ENCODE measurements at regions not wholly inside any gene's neighbourhood (a gene's known extent, or its start where the extent isn't known, plus 50 kb on each side); places are given as distances from the start of the nearest gene placed in this dataset.

DNA sequence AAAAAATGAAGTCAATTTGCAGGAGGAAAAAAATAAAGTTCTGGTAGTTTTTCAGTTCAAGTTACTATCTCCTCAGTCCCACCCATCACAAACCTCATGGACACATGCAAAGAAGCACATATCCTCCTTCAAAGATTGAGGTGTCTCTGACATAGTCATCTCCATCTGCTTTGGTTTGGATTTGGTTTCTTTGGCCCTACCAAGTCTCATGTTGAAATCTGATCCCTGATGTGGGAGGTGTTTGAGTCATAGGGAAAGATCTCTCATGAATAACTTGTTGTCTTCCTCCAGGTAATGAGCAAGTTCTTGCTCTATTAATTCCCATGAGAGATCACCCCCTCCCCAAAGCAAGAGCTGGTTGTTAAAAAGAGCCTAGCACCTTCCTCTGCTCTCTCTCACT is 446.8 kb downstream of the IGSF11 start:
- Histone ChIP-seq H2AK5ac (ENCODE audit: low read depth, low read length) (no peak overlapping the region), H2AFZ (ENCODE audit: low read length) (no peak overlapping the region), H3K14ac (ENCODE audit: low read length) (no peak overlapping the region), H3K27ac (replicated peaks; ENCODE audit: low read length) (no peak overlapping the region), H3K4me3 (ENCODE audit: low read length in 2 of 2) (no peak overlapping the region), H3K36me3 (replicated peaks in 1 of 2; ENCODE audit: control insufficient read depth in 2 of 2, insufficient read depth in 2 of 2, low read length in 2 of 2) (no peaks in the 10 kb centered on the region), H3K79me1 (ENCODE audit: low read depth, low read length) (no peaks in the 10 kb centered on the region), H4K8ac (ENCODE audit: low read depth, low read length) (no peak overlapping the region), H3K27me3 (ENCODE audit: control insufficient read depth in 3 of 3, insufficient read depth in 3 of 3, low read depth in 1 of 3, low read length in 3 of 3) (no peaks in the 10 kb centered on the region), H2BK120ac (ENCODE audit: low read depth, low read length) (no peak overlapping the region), H3K4ac (ENCODE audit: low read length) (no peak overlapping the region), H3K18ac (ENCODE audit: low read length) (no peak overlapping the region), H2BK5ac (ENCODE audit: low read length) (no peak overlapping the region), H2BK15ac (ENCODE audit: low read length) (no peak overlapping the region), H3K9me3 (replicated peaks in 1 of 2; ENCODE audit: control insufficient read depth in 2 of 2, insufficient read depth in 1 of 2, low read depth in 1 of 2, low read length in 2 of 2) (no peaks in the 10 kb centered on the region), H3K4me2 (ENCODE audit: insufficient read depth, low read length, poor library complexity, severe bottlenecking) (no peak overlapping the region), H2BK12ac (ENCODE audit: low read length) (no peak overlapping the region), H3K23ac (ENCODE audit: low read depth, low read length, poor library complexity) (no peak overlapping the region), H4K91ac (ENCODE audit: low read depth, low read length, poor library complexity) (no peak overlapping the region), H3K9ac (ENCODE audit: low read depth, low read length, poor library complexity) (no peak overlapping the region), H3K4me1 (ENCODE audit: control insufficient read depth in 2 of 2, insufficient read depth in 1 of 2, low read depth in 1 of 2, low read length in 2 of 2) (no peaks in the 10 kb centered on the region)
- DNase-seq (ENCODE audit: low spot score), result no peak

DNA sequence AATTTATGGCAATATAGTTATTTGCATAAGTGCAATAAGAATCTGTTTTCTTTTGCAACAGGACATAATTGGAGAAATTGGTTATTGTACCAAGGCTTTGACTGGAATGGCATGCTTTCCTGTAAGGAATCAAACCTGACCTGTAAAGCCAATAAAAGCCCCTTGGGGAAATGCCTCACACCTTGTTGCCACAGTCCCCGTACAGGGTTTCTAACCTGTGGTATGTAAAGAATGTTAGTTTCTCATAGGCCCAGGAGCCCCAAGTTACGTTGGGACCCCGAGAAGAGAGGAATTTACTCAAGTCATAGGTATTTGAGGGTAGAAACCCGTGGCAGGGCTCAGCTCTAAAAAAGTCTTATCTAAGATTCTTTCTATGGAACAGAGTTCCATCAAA is 441.4 kb downstream of the IGSF11 start:
- Histone ChIP-seq H4K91ac (ENCODE audit: low read depth, low read length, poor library complexity) (no peak overlapping the region), H3K18ac (ENCODE audit: low read length) (no peak overlapping the region), H3K79me1 (ENCODE audit: low read depth, low read length) (no peaks in the 10 kb centered on the region), H3K27me3 (ENCODE audit: control insufficient read depth in 3 of 3, insufficient read depth in 3 of 3, low read depth in 1 of 3, low read length in 3 of 3) (no peaks in the 10 kb centered on the region), H3K4me1 (ENCODE audit: control insufficient read depth in 2 of 2, insufficient read depth in 1 of 2, low read depth in 1 of 2, low read length in 2 of 2) (no peaks in the 10 kb centered on the region), H2BK120ac (ENCODE audit: low read depth, low read length) (no peak overlapping the region), H2AK5ac (ENCODE audit: low read depth, low read length) (no peak overlapping the region), H3K36me3 (replicated peaks in 1 of 2; ENCODE audit: control insufficient read depth in 2 of 2, insufficient read depth in 2 of 2, low read length in 2 of 2) (no peaks in the 10 kb centered on the region), H3K9me3 (replicated peaks in 1 of 2; ENCODE audit: control insufficient read depth in 2 of 2, insufficient read depth in 1 of 2, low read depth in 1 of 2, low read length in 2 of 2) (peaks cover 0 to 1% of the 10 kb centered on the region in 2 donors), H3K4me2 (ENCODE audit: insufficient read depth, low read length, poor library complexity, severe bottlenecking) (no peak overlapping the region), H3K14ac (ENCODE audit: low read length) (no peak overlapping the region), H3K4ac (ENCODE audit: low read length) (no peak overlapping the region), H4K8ac (ENCODE audit: low read depth, low read length) (no peak overlapping the region), H3K4me3 (ENCODE audit: low read length in 2 of 2) (no peak overlapping the region), H2BK12ac (ENCODE audit: low read length) (no peak overlapping the region), H2AFZ (ENCODE audit: low read length) (no peak overlapping the region), H2BK15ac (ENCODE audit: low read length) (no peak overlapping the region), H2BK5ac (ENCODE audit: low read length) (no peak overlapping the region), H3K9ac (ENCODE audit: low read depth, low read length, poor library complexity) (no peak overlapping the region), H3K23ac (ENCODE audit: low read depth, low read length, poor library complexity) (no peak overlapping the region), H3K27ac (replicated peaks; ENCODE audit: low read length) (no peak overlapping the region)
- DNase-seq (ENCODE audit: low spot score), result no peak
- WGBS, 2 donors (ENCODE audit: extremely low coverage in 2 of 2, insufficient read length in 2 of 2, insufficient replicate concordance in 1 of 2), result no CpG with 5 or more reads among the region's 4 CpGs

DNA sequence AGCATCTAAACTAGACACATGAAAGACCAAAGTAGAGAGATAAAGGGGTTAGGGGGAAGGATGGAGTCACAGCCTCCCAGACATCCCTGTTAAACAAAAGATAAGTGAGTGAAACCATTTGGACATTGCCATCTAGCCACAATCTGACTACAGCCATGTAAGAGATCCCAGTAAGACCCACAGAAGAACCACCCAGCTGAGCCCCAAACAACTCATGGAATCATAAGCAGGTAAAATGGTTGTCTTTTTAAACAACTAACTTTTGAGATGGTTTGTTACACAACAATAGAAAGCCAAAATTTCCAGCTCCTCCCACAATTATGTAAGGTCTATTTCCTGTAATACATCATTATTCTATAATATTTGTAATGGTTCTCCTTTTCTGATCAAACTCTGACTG is 437.5 kb downstream of the IGSF11 start:
- Histone ChIP-seq H2BK120ac (ENCODE audit: low read depth, low read length) (no peak overlapping the region), H3K27me3 (ENCODE audit: control insufficient read depth in 3 of 3, insufficient read depth in 3 of 3, low read depth in 1 of 3, low read length in 3 of 3) (no peaks in the 10 kb centered on the region), H4K8ac (ENCODE audit: low read depth, low read length) (no peak overlapping the region), H4K91ac (ENCODE audit: low read depth, low read length, poor library complexity) (no peak overlapping the region), H3K18ac (ENCODE audit: low read length) (no peak overlapping the region), H3K9me3 (replicated peaks in 1 of 2; ENCODE audit: control insufficient read depth in 2 of 2, insufficient read depth in 1 of 2, low read depth in 1 of 2, low read length in 2 of 2) (peaks cover 0 to 1% of the 10 kb centered on the region in 2 donors), H3K36me3 (replicated peaks in 1 of 2; ENCODE audit: control insufficient read depth in 2 of 2, insufficient read depth in 2 of 2, low read length in 2 of 2) (no peaks in the 10 kb centered on the region), H2BK5ac (ENCODE audit: low read length) (no peak overlapping the region), H3K9ac (ENCODE audit: low read depth, low read length, poor library complexity) (no peak overlapping the region), H3K4me2 (ENCODE audit: insufficient read depth, low read length, poor library complexity, severe bottlenecking) (no peak overlapping the region), H2AFZ (ENCODE audit: low read length) (no peak overlapping the region), H3K4me3 (ENCODE audit: low read length in 2 of 2) (no peak overlapping the region), H3K79me1 (ENCODE audit: low read depth, low read length) (no peaks in the 10 kb centered on the region), H3K4ac (ENCODE audit: low read length) (no peak overlapping the region), H3K4me1 (ENCODE audit: control insufficient read depth in 2 of 2, insufficient read depth in 1 of 2, low read depth in 1 of 2, low read length in 2 of 2) (no peaks in the 10 kb centered on the region), H3K27ac (replicated peaks; ENCODE audit: low read length) (no peak overlapping the region), H2BK15ac (ENCODE audit: low read length) (no peak overlapping the region), H3K23ac (ENCODE audit: low read depth, low read length, poor library complexity) (no peak overlapping the region), H2BK12ac (ENCODE audit: low read length) (no peak overlapping the region), H3K14ac (ENCODE audit: low read length) (no peak overlapping the region), H2AK5ac (ENCODE audit: low read depth, low read length) (no peak overlapping the region)
- DNase-seq (ENCODE audit: low spot score), result no peak

DNA sequence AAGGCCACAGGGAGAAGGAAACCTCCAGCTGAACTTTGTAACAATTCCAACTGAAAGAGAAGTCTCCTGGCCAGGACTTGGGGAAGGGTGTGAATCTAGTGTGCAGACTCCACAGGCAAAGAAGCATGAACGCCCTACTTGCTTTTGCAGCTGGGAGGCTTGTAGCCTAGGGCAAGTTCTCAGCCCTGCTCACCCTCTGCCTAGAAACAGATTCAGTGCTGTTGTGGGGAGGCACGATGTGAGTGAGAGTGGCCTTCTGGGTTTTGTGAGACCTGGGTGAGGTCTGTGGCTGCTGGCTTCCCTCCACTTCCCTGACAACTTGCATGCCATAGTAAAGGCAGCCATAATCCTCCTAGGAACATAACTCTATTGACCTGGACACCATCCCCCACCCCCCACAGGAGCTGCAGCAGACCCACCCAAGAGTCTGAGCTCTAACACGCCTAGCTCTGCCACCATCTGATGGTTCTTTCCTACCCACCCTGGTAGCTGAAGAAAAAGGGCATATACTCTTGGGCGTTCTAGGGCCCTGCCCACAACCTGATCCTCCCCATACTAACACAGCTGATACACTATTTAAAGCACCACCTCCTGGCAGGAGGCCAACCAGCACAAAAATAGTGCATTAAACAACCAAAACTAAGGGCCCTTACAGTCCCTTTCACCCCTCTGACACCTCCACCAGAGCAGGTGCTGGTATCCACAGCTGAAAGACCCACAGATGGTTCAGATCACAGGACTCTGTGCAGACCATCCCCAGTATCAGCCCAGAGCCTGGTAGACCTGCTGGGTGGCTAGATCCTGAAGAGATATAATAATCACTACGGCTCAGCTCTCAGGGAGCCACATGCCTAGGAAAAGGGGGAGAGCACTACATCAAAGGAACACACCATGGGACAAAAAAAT is 426.5 kb downstream of the IGSF11 start:
- no peak overlapping the region for H3K4ac ChIP-seq (ENCODE audit: low read length)
- H3K9me3 ChIP-seq (replicated peaks in 1 of 2; ENCODE audit: control insufficient read depth in 2 of 2, insufficient read depth in 1 of 2, low read depth in 1 of 2, low read length in 2 of 2), result no peaks in the 10 kb centered on the region

More for the DNA sequence above, 426.5 kb downstream of the IGSF11 start:
- no peak overlapping the region for H2BK120ac ChIP-seq (ENCODE audit: low read depth, low read length)
- no peak overlapping the region for H4K8ac ChIP-seq (ENCODE audit: low read depth, low read length)
- no peak overlapping the region for H3K4me3 ChIP-seq (ENCODE audit: low read length in 2 of 2)
- H2BK12ac ChIP-seq (ENCODE audit: low read length), result no peak overlapping the region
- no peak overlapping the region for H2BK15ac ChIP-seq (ENCODE audit: low read length)
- no peak for DNase-seq (ENCODE audit: low spot score)
- no peak overlapping the region for H3K14ac ChIP-seq (ENCODE audit: low read length)
- H2BK5ac ChIP-seq (ENCODE audit: low read length), result no peak overlapping the region
- no CpG with 5 or more reads among the region's 5 CpGs for WGBS, 2 donors (ENCODE audit: extremely low coverage in 2 of 2, insufficient read length in 2 of 2, insufficient replicate concordance in 1 of 2)
- H3K4me2 ChIP-seq (ENCODE audit: insufficient read depth, low read length, poor library complexity, severe bottlenecking), result no peak overlapping the region
- no peak overlapping the region for H4K91ac ChIP-seq (ENCODE audit: low read depth, low read length, poor library complexity)
- H3K9ac ChIP-seq (ENCODE audit: low read depth, low read length, poor library complexity), result no peak overlapping the region
- no peak overlapping the region for H2AK5ac ChIP-seq (ENCODE audit: low read depth, low read length)
- H3K18ac ChIP-seq (ENCODE audit: low read length), result no peak overlapping the region
- no peak overlapping the region for H3K27ac ChIP-seq (replicated peaks; ENCODE audit: low read length)
- H3K27me3 ChIP-seq (ENCODE audit: control insufficient read depth in 3 of 3, insufficient read depth in 3 of 3, low read depth in 1 of 3, low read length in 3 of 3), result no peaks in the 10 kb centered on the region
- no peaks in the 10 kb centered on the region for H3K4me1 ChIP-seq (ENCODE audit: control insufficient read depth in 2 of 2, insufficient read depth in 1 of 2, low read depth in 1 of 2, low read length in 2 of 2)
- H3K23ac ChIP-seq (ENCODE audit: low read depth, low read length, poor library complexity), result no peak overlapping the region
- H2AFZ ChIP-seq (ENCODE audit: low read length), result no peak overlapping the region
- no peaks in the 10 kb centered on the region for H3K36me3 ChIP-seq (replicated peaks in 1 of 2; ENCODE audit: control insufficient read depth in 2 of 2, insufficient read depth in 2 of 2, low read length in 2 of 2)
- H3K79me1 ChIP-seq (ENCODE audit: low read depth, low read length), result no peaks in the 10 kb centered on the region

Data from neuronal stem cell (in vitro differentiated cells).